Limb (tissue), 2 donors: ENCODE measurements at regions not wholly inside any gene's neighbourhood (a gene's known extent, or its start where the extent isn't known, plus 50 kb on each side); places are given as distances from the start of the nearest gene placed in this dataset.

ENCODE experiments used
- DNase-seq, 2 donors: peaks; one replicate each; pipeline ENCODE4 v3.0.0-alpha.2; 2016; ENCODE audit errors: extremely low spot score in 2 of 2

- DNase-seq: peak in 1 of 2 donors; percentile 61
Observed at GRCh38 chr2:237020090-237020489, 65.6 kb upstream of the COPS8 start.

GRCh38 chr2:237022533-237022932, 63.2 kb upstream of the COPS8 start:
- DNase-seq: no peak

- no peak for DNase-seq
Observed at GRCh38 chr2:237024255-237024654, 61.4 kb upstream of the COPS8 start.

- DNase-seq: no peak
Observed at GRCh38 chr2:237025090-237025865, 60.4 kb upstream of the COPS8 start.

GRCh38 chr2:237026981-237027711, 58.5 kb upstream of the COPS8 start:
- peak; percentile 74 to 81 for DNase-seq

- no peak for DNase-seq
Observed at GRCh38 chr2:237027712-237028029, 58.0 kb upstream of the COPS8 start.

- DNase-seq: peak in 1 of 2 donors; percentile 17
Observed at GRCh38 chr2:237030382-237030781, 55.3 kb upstream of the COPS8 start.

GRCh38 chr2:237033536-237034060, 52.1 kb upstream of the COPS8 start:
- DNase-seq: no peak

DNA sequence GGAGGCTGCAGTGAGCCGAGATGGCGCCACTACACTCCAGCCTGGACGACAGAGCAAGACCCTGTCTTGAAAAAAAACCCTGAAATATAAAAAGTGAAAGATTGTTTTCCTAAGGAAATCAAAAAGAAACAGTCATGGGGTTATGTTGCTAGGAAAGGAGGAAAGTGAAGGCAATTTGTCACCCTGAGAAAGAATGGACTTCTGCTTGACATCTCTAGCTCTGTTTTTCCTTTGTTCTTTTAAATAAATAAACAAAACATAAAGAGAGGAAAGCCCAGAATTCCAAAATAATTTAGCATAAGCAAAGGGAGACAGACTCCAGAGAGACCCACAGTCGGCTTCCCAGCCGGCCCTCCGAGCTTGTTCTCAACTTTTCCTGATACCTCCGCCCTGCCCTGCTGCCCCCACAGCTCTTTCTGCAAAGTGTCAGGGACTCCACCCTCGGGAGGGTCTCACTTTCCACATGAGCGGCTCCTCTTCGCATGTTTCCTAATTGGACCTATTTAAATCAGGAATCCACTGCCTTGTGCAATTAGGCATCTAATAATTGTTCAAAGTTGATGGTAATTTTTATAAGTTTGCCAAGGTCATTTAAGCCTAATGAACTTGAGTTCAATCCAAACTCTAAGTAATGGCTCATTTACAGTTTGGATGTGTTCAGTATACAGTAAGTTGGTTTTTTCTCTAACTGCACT, 49.8 kb upstream of the COPS8 start:
- DNase-seq: no peak
